K562 (cell line): ENCODE measurements at regions not wholly inside any gene's neighbourhood (a gene's known extent, or its start where the extent isn't known, plus 50 kb on each side); places are given as distances from the start of the nearest gene placed in this dataset.

Experiments used
- CEBPB ChIP-seq: fragments of 450-650 bp; IDR thresholded peaks from 2 replicates; pipeline ENCODE4 v1.6.1; 2016; ENCODE audit warnings: missing genetic modification characterization, missing compliant biosample characterization
- CEBPZ ChIP-seq: fragments of 150-350 bp; IDR thresholded peaks from 2 replicates; pipeline ENCODE4 v1.6.1; 2014; ENCODE audit warnings: low read depth, mild to moderate bottlenecking, low read length, borderline replicate concordance
- CTCF ChIP-seq, 3 experiments: IDR thresholded peaks in 2 of 3; conservative IDR thresholded peaks in 1 of 3; 2 replicates each; pipeline ENCODE4 v1.5.1; 2011 to 2012; ENCODE audit warnings: low read length in 3 of 3, mild to moderate bottlenecking in 3 of 3, control low read depth in 2 of 3, improper control_type of control experiment in 1 of 3, inconsistent platforms in 1 of 3, low read depth in 1 of 3, mixed read lengths in 1 of 3, moderate library complexity in 1 of 3; ENCODE audit not compliant: insufficient read depth in 2 of 3
- KLF6 ChIP-seq: fragments of 250-450 bp; sonication (Bioruptor Pico); IDR thresholded peaks from 2 replicates; pipeline ENCODE4 v1.4.0; 2020; ENCODE audit warnings: mild to moderate bottlenecking, moderate library complexity, borderline replicate concordance
- MAX ChIP-seq: sonication (generic); formaldehyde crosslinking; IDR thresholded peaks from 2 replicates; pipeline ENCODE4 v1.9.0; 2022; ENCODE audit warnings: mild to moderate bottlenecking, missing genetic modification reagents
- MEIS2 ChIP-seq: fragments of 450-650 bp; IDR thresholded peaks from 2 replicates; pipeline ENCODE4 v1.6.1; 2014; ENCODE audit warnings: mild to moderate bottlenecking; ENCODE audit not compliant: partially characterized antibody
- RAD21 ChIP-seq, 2 experiments: fragments of 250-450 bp in 1 of 2; fragments of 450-650 bp in 1 of 2; sonication (Bioruptor Pico) in 1 of 2; formaldehyde crosslinking in 1 of 2; IDR thresholded peaks in 1 of 2; conservative IDR thresholded peaks in 1 of 2; 2 replicates each; pipeline versions ENCODE4 v1.4.0 to v1.8.0; 2020 to 2022; ENCODE audit warnings: mild to moderate bottlenecking in 2 of 2, moderate library complexity in 1 of 2
- SETDB1 ChIP-seq: IDR thresholded peaks from one replicate; pipeline ENCODE4 v1.6.1; 2012; ENCODE audit warnings: low read length, control low read depth, inconsistent platforms
- SIX5 ChIP-seq, 2 experiments: IDR thresholded peaks; 2 replicates each; pipeline ENCODE4 v1.6.1; 2011; ENCODE audit warnings: low read length in 2 of 2, borderline replicate concordance in 1 of 2, low read depth in 1 of 2, mild to moderate bottlenecking in 1 of 2, moderate library complexity in 1 of 2; ENCODE audit not compliant: insufficient read depth in 1 of 2
- SMC3 ChIP-seq: conservative IDR thresholded peaks from 2 replicates; pipeline ENCODE4 v1.6.1; 2011; ENCODE audit warnings: low read depth, low read length, improper control_type of control experiment; ENCODE audit not compliant: insufficient read depth
- ZBTB33 ChIP-seq: sonication (generic); formaldehyde crosslinking; IDR thresholded peaks from 2 replicates; pipeline ENCODE4 v1.8.1; 2023; ENCODE audit warnings: mild to moderate bottlenecking, missing genetic modification reagents
- ZFPM2 ChIP-seq: fragments of 250-450 bp; sonication (Bioruptor Pico); IDR thresholded peaks from 2 replicates; pipeline ENCODE4 v1.5.1; 2022; ENCODE audit warnings: mild to moderate bottlenecking

GRCh38 chr2:54030806-54031205, 60.0 kb upstream of the PSME4 start:
- TF ChIP-seq SETDB1 (no peak), KLF6 (CRISPR knock-in tag) (no peak), CEBPZ (no peak), ZFPM2 (CRISPR knock-in tag) (no peak), SIX5 (IDR thresholded peaks at IDR 0.05; ENCODE audit: borderline replicate concordance in 1 of 2, insufficient read depth in 1 of 2, low read depth in 1 of 2, low read length in 2 of 2) (no peak), CTCF (IDR thresholded peaks at IDR 0.05 in 2 of 3, conservative IDR thresholded peaks at IDR 0.05 in 1 of 3; ENCODE audit: insufficient read depth in 2 of 3, low read depth in 1 of 3, low read length in 3 of 3) (no peak), SMC3 (no peak), RAD21 (CRISPR knock-in tag; conservative IDR thresholded peaks at IDR 0.05 in 1 of 2, IDR thresholded peaks at IDR 0.05 in 1 of 2) (no peak), MEIS2 (no peak), CEBPB (tag) (no peak), ZBTB33 (no peak), MAX (CRISPR knock-in tag) (no peak)
